Neural cell (in vitro differentiated cells): ENCODE measurements at regions not wholly inside any gene's neighbourhood (a gene's known extent, or its start where the extent isn't known, plus 50 kb on each side); places are given as distances from the start of the nearest gene placed in this dataset.

ENCODE experiments used
- CTCF ChIP-seq: fragments of 450-650 bp; IDR thresholded peaks from 2 replicates; pipeline ENCODE4 v1.5.1; 2014; ENCODE audit warnings: antibody characterized with exemption, mild to moderate bottlenecking, moderate library complexity; ENCODE audit not compliant: poor library complexity, severe bottlenecking
- EZH2 ChIP-seq: fragments of 200-600, 300-800 bp; shearing (Covaris generic), sonication (generic); IDR thresholded peaks from 2 replicates; pipeline ENCODE4 v1.6.1; 2014; ENCODE audit warnings: antibody characterized with exemption, low read length, borderline replicate concordance, mild to moderate bottlenecking; ENCODE audit not compliant: insufficient read depth, poor library complexity, severe bottlenecking
- SMC3 ChIP-seq: fragments of 450-650 bp; conservative IDR thresholded peaks from 2 replicates; pipeline ENCODE4 v1.6.1; 2014; ENCODE audit warnings: antibody characterized with exemption, mild to moderate bottlenecking, moderate library complexity; ENCODE audit not compliant: poor library complexity

- TF ChIP-seq SMC3 (no peak), CTCF (no peak), EZH2 (no peak)
Measured at GRCh38 chr14:55949708-55950107, 168.5 kb upstream of the PELI2 start.
